ENCODE measurements at regions not wholly inside any gene's neighbourhood (a gene's known extent, or its start where the extent isn't known, plus 50 kb on each side); places are given as distances from the start of the nearest gene placed in this dataset.

DNA sequence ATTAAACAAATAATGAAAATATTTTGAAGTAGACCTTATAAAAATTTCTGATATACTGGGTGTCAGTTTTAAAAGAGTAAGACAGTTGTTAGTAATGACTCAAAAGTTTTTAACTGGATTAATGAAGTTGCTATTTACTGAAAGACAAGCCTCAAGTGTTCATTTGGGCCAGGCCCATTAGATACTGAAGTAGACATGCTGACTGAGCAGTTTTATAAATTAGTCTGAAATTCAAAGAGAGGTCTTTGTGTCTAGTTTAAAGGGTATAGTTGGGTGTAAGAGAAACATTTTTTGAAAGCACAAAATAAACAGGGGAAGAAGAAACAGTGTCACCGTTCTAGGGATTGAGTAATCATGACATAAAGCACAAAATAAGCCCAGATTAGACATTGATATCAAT, 1577.2 kb downstream of the AMY1C start:
- TF ChIP-seq EZH2 (IDR thresholded peaks at IDR 0.05) (no peak), EZH2phosphoT487 (IDR thresholded peaks at IDR 0.05) (no peak)
- TF ChIP-seq, protein P1, sequence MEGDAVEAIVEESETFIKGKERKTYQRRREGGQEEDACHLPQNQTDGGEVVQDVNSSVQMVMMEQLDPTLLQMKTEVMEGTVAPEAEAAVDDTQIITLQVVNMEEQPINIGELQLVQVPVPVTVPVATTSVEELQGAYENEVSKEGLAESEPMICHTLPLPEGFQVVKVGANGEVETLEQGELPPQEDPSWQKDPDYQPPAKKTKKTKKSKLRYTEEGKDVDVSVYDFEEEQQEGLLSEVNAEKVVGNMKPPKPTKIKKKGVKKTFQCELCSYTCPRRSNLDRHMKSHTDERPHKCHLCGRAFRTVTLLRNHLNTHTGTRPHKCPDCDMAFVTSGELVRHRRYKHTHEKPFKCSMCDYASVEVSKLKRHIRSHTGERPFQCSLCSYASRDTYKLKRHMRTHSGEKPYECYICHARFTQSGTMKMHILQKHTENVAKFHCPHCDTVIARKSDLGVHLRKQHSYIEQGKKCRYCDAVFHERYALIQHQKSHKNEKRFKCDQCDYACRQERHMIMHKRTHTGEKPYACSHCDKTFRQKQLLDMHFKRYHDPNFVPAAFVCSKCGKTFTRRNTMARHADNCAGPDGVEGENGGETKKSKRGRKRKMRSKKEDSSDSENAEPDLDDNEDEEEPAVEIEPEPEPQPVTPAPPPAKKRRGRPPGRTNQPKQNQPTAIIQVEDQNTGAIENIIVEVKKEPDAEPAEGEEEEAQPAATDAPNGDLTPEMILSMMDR (IDR thresholded peaks at IDR 0.05), result no peak
